ENCODE measurements at regions not wholly inside any gene's neighbourhood (a gene's known extent, or its start where the extent isn't known, plus 50 kb on each side); places are given as distances from the start of the nearest gene placed in this dataset.
"Not testable (repeated sequence)": the region's sequence is repeated elsewhere in the genome, so short reads cannot be mapped to it uniquely, and the experiment has no call there.

DNA sequence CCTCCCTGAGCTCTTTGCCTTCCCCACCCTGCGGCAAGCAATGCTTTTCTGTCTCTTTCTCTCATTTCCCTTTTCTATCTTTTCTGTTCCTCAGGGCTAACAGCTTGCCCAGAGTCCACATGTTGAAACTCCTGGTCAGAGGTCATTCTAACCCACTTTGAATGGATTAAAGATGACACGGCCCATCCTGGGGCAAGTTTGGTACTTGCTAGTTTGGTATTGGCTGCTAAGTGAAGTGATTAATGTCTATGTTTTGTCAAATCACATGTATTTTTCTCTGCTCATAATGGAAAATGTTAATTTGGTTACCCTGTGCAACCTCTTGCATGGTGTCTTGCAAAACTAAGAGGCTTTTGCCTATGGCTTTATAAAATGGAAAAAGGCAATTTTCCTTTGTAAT is 960.2 kb downstream of the CNTNAP5 start:
- no peak overlapping the region for H3K4me3 ChIP-seq (ENCODE audit: low read depth, low read length)
- TF ChIP-seq, protein P1, sequence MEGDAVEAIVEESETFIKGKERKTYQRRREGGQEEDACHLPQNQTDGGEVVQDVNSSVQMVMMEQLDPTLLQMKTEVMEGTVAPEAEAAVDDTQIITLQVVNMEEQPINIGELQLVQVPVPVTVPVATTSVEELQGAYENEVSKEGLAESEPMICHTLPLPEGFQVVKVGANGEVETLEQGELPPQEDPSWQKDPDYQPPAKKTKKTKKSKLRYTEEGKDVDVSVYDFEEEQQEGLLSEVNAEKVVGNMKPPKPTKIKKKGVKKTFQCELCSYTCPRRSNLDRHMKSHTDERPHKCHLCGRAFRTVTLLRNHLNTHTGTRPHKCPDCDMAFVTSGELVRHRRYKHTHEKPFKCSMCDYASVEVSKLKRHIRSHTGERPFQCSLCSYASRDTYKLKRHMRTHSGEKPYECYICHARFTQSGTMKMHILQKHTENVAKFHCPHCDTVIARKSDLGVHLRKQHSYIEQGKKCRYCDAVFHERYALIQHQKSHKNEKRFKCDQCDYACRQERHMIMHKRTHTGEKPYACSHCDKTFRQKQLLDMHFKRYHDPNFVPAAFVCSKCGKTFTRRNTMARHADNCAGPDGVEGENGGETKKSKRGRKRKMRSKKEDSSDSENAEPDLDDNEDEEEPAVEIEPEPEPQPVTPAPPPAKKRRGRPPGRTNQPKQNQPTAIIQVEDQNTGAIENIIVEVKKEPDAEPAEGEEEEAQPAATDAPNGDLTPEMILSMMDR (IDR thresholded peaks at IDR 0.05; ENCODE audit: control insufficient read depth, extremely low read depth, insufficient read depth): no peak
- DNase-seq (ENCODE audit: low read depth): no peak

DNA sequence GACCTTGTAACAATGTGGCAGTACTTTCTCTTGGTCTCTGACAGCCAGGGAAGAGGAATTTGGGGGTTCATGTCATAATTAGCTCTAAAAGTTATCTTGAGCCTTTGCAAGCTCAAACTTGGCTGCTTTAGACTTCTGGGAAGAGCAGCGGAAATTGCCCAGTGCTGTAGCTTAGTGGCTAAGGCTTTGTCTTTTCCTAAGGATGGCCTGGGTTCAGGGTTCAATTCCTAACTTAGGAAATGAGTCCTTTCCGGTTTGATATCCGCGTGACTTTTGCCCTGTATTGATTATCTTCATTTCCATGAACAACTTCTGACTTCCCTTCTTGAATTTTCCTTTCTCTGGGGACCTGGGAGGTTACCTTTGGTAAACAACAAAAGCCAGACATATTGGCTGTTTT is 961.0 kb downstream of the CNTNAP5 start:
- no peak overlapping the region for H3K4me3 ChIP-seq (ENCODE audit: low read depth, low read length)
- DNase-seq (ENCODE audit: low read depth): no peak
- TF ChIP-seq, protein P1 (IDR thresholded peaks at IDR 0.05; ENCODE audit: control insufficient read depth, extremely low read depth, insufficient read depth): no peak

DNA sequence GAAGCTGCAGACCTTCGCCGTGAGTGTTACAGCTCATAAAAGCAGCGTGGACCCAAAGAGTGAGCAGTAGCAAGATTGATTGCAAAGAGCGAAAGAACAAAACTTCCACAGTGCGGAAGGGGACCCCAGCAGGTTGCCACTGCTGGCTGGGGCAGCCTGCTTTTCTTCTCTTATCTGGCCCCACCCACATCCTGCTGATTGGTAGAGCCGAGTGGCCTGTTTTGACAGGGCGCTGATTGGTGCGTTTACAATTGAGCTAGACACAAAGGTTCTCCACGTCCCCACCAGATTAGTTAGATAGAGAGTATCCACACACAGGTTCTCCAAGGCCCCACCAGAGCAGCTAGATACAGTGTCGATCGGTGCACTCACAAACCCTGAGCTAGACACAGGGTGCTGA is 961.8 kb downstream of the CNTNAP5 start:
- not testable (repeated sequence) for H3K4me3 ChIP-seq (ENCODE audit: low read depth, low read length); DNase-seq (ENCODE audit: low read depth)

DNA sequence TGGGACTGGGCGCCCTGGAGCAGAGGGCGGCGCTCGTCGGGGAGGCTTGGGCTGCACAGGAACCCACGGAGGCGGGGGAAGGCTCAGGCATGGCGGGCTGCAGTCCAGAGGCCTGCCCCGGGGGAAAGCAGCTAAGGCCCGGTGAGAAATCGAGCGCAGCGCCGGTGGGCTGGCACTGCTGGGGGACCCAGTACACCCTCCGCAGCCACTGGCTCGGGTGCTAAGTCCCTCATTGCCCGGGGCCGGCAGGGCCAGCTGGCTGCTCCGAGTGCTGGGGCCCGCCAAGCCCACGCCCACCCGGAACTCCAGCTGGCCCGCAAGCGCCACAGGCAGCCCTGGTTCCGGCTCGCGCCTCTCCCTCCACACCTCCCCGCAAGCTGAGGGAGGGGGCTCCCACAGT is 962.3 kb downstream of the CNTNAP5 start:
- not testable (repeated sequence) for DNase-seq (ENCODE audit: low read depth); H3K4me3 ChIP-seq (ENCODE audit: low read depth, low read length)

DNA sequence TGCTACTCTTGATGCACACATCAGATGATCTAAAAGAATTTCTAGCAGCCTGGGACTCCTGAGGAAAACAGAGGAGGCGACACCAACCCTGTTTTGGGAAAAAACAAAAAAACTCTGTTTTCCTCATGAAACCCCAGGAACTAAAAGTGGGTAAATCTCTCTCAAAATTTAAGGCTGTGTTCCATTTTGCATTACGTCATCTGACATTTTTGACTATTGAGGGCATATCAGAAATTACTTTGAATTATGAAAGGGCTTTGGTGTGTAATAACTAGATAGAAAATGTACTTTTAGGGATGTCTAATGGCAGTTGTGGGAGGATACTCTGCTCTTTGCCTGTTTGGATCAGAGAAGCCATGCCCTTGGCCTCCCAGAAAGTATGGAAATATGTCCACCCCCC is 963.0 kb downstream of the CNTNAP5 start:
- no peak for DNase-seq (ENCODE audit: low read depth)
- H3K4me3 ChIP-seq (ENCODE audit: low read depth, low read length): no peak overlapping the region
- TF ChIP-seq, protein P1 (IDR thresholded peaks at IDR 0.05; ENCODE audit: control insufficient read depth, extremely low read depth, insufficient read depth): no peak

DNA sequence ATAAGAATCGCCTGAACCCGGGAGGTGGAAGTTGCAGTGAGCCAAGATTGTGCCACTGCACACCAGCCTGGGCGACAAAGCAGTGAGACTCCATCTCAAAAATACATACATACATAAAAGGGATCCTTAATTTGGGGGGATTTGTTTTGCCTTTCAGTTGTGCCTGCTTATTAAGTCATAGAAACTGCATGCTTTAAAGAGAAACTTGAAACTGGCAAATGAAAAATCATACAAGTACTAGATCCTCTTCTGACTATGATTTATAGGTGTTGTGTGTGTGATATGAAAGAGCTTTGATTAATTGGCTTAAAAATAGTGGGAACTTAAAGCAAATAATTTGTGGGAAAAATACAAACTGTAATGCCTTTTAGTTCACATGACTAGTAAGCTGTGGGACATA is 963.7 kb downstream of the CNTNAP5 start:
- no peak overlapping the region for H3K4me3 ChIP-seq (ENCODE audit: low read depth, low read length)
- TF ChIP-seq, protein P1 (IDR thresholded peaks at IDR 0.05; ENCODE audit: control insufficient read depth, extremely low read depth, insufficient read depth): no peak
- no peak for DNase-seq (ENCODE audit: low read depth)

DNA sequence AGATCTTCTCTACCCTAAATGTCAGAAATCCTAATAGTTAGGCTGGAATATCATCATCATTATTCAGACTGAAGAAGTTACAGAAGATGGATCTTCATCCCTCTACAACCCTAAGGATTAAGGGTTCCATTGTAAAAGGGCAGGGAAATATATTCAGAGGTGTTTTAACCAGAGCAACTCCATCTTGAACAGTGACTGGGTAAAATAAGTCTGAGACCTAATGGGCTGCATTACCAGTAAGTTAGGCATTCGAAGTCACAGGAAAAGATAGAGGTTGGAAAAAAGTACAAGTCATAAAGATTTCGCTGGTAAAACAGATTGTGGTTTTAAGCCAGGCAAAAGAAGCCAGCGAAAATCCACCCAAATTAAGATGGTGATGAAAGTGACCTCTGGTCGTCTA is 968.7 kb downstream of the CNTNAP5 start:
- TF ChIP-seq, protein P1 (IDR thresholded peaks at IDR 0.05; ENCODE audit: control insufficient read depth, extremely low read depth, insufficient read depth): no peak
- H3K4me3 ChIP-seq (ENCODE audit: low read depth, low read length): no peak overlapping the region
- no peak for DNase-seq (ENCODE audit: low read depth)

DNA sequence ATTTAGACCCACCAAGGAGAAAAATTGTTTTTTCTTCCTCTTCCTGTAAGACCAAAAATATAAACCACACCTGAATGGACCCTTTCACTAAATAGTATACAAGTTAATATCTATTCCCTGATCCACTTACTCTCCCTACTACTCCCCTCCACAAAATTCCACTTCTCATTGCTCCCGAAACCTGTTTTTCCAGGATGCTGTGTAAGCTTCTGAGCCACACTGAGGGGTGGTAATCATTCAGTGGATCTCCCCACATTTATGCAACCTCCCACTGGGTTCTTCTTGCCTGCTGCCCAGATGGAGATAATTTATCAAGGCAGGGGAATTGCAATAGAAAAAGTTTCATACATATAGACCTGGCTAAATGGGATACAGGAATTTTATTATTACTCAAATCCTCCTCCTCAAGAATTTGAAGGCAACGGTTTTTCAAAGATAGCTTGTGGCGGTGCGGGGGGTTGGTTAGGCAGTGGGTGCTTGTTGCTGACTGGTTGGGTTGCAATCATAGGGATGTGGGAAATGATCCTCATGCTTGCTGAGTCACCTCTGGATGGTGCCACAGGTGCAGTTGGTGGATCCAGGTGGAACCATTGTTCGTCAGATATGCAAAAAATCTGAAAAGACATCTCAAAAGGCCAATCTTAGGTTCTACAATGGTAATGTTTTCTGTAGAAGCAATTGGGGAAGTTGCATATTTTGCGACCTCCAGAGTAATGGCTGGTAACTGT is 970.3 kb downstream of the CNTNAP5 start:
- DNase-seq (ENCODE audit: low read depth): no peak
- H3K4me3 ChIP-seq (ENCODE audit: low read depth, low read length): no peak overlapping the region
- TF ChIP-seq, protein P1 (IDR thresholded peaks at IDR 0.05; ENCODE audit: control insufficient read depth, extremely low read depth, insufficient read depth): no peak
